ENCODE measurements at regions not wholly inside any gene's neighbourhood (a gene's known extent, or its start where the extent isn't known, plus 50 kb on each side); places are given as distances from the start of the nearest gene placed in this dataset.

DNA sequence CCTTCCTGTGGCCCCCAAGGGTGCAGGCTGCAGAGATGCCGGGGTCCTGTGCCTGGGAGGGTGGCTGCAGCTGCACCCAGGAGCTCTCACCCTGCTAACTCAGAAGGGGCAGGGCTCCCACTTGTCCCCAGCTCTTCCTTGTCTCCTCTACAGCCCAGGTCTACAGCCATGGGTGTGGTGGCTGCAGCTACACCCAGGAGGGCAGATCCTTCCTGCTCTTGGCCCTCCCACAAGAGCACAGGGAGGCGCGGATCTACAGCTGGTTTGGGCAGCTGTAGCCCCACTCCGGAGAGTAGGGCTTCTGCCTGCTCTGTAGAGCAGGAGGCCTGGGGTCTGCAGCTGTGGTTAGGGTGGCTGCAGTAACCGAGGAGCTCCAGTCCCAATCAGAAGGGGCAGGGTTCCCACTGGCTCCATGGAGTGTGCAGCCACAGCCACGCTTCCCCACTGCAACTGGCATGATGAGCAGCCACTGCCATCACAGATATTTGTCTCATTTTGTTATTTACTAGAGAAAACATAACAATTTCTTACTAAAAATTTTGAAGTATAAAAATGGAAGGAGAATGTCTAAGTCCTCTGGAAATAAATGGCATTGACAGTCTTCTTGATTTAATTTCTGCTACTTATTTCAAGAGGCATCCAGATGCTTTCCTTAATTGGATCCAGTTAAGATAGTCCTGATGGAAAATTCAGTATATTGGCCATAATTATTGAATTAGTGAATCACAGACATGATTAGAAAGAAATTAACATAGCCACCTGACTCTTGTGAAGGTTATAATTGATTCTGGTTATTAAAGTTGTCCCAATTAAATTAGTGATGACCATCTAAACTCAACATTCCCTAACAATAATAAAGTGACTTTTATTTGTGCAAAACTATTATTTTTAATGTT, 233.6 kb downstream of the KCNE4 start:
- CTCF ChIA-PET (ENCODE audit: partially characterized antibody), result interaction anchor here (1.0 to 1.2 kb wide), 3 partner anchors 11 to 314 kb away, joined by 3 read pairs; no protein-coding TSS in a partner anchor
- Histone ChIP-seq H3K4ac (replicated peaks; ENCODE audit: insufficient read length, low read depth, low read length) (no peak overlapping the region), H3K4me2 (ENCODE audit: insufficient read depth in 1 of 2, low read depth in 2 of 2, low read length in 2 of 2) (no peak overlapping the region), H2BK12ac (ENCODE audit: low read depth, low read length) (no peak overlapping the region), H2AFZ (ENCODE audit: low read length) (no peak overlapping the region), H2BK15ac (ENCODE audit: low read length) (no peak overlapping the region), H3K9ac (replicated peaks in 1 of 4; ENCODE audit: extremely low read depth in 1 of 4, low read depth in 3 of 4, low read length in 3 of 4) (no peak overlapping the region), H3K4me3 (ENCODE audit: extremely low read depth in 1 of 4, insufficient read depth in 2 of 4, low read depth in 3 of 4, low read length in 4 of 4) (no peak overlapping the region), H2BK120ac (replicated peaks; ENCODE audit: low read depth, low read length) (no peak overlapping the region), H3K79me1 (ENCODE audit: low read depth, low read length) (no peaks in the 10 kb centered on the region), H3K18ac (ENCODE audit: extremely low read depth, low read length) (no peak overlapping the region), H2BK20ac (ENCODE audit: low read length) (no peak overlapping the region), H3K4me1 (replicated peaks in 1 of 4; ENCODE audit: control insufficient read depth in 3 of 4, insufficient read depth in 4 of 4, low read length in 3 of 4) (no peaks in the 10 kb centered on the region), H4K5ac (ENCODE audit: insufficient read length, low read depth, low read length) (no peak overlapping the region), H3K27me3 (replicated peaks in 1 of 4; ENCODE audit: control insufficient read depth in 3 of 4, extremely low read depth in 1 of 4, insufficient read depth in 3 of 4, low read length in 3 of 4) (no peaks in the 10 kb centered on the region), H4K8ac (ENCODE audit: extremely low read depth, insufficient read depth, low read length) (0 out of 2 replicates have a peak overlapping the region, but pooled peaks have one; percentile 51), H4K20me1 (replicated peaks in 1 of 2; ENCODE audit: control insufficient read depth in 1 of 2, insufficient read depth in 2 of 2, low read length in 2 of 2) (no peaks in the 10 kb centered on the region), H2AK5ac (ENCODE audit: low read depth, low read length) (no peak overlapping the region), H3K23ac (ENCODE audit: insufficient read length) (no peak overlapping the region), H3K23me2 (ENCODE audit: low read depth, low read length) (no peaks in the 10 kb centered on the region), H2BK5ac (ENCODE audit: low read depth, low read length) (no peak overlapping the region), H3K79me2 (ENCODE audit: control insufficient read depth in 1 of 2, insufficient read depth in 2 of 2, low read length in 2 of 2) (no peaks in the 10 kb centered on the region), H3K9me3 (ENCODE audit: insufficient read depth in 2 of 2, low read depth in 1 of 2, low read length in 1 of 2) (no peaks in the 10 kb centered on the region), H3K56ac (replicated peaks; ENCODE audit: insufficient read length, low read depth, low read length) (no peak overlapping the region), H3K14ac (ENCODE audit: insufficient read length) (no peak overlapping the region), H3K27ac (ENCODE audit: low read depth, low read length) (no peak overlapping the region), H3K36me3 (ENCODE audit: control insufficient read depth in 2 of 4, insufficient read depth in 4 of 4, low read length in 3 of 4) (no peaks in the 10 kb centered on the region), H4K91ac (replicated peaks; ENCODE audit: insufficient read length, low read length) (no peak overlapping the region)
- WGBS, 2 experiments (ENCODE audit: extremely low coverage in 1 of 2, insufficient coverage in 1 of 2, insufficient read length in 1 of 2, insufficient replicate concordance in 2 of 2, low coverage in 1 of 2, low lambda C conversion rate in 2 of 2, missing lambda C conversion rate in 1 of 2), result 96% methylated on average over 6 of the region's 6 CpGs; no CpG with 5 or more reads in 1 of the 2 experiments
- DNase-seq (ENCODE audit: low read depth in 1 of 2, low spot score in 2 of 2), result no peak
- no peak for FAIRE-seq
- POLR2A ChIA-PET (ENCODE audit: partially characterized antibody), result no interaction called here
- TF ChIP-seq YY1 (IDR thresholded peaks at IDR 0.05; ENCODE audit: low read depth, low read length), result no peak
- TF ChIP-seq CTBP2 (IDR thresholded peaks at IDR 0.05; ENCODE audit: borderline replicate concordance, insufficient read depth, insufficient read length, low read length), result no peak
- TF ChIP-seq BRCA1 (IDR thresholded peaks at IDR 0.05; ENCODE audit: low read depth, low read length), result no peak
- no peak for TF ChIP-seq BACH1 (IDR thresholded peaks at IDR 0.05; ENCODE audit: low read length)
- TF ChIP-seq KDM4A (IDR thresholded peaks at IDR 0.05; ENCODE audit: low read depth, low read length, severe bottlenecking), result no peak
- TF ChIP-seq, protein P1, sequence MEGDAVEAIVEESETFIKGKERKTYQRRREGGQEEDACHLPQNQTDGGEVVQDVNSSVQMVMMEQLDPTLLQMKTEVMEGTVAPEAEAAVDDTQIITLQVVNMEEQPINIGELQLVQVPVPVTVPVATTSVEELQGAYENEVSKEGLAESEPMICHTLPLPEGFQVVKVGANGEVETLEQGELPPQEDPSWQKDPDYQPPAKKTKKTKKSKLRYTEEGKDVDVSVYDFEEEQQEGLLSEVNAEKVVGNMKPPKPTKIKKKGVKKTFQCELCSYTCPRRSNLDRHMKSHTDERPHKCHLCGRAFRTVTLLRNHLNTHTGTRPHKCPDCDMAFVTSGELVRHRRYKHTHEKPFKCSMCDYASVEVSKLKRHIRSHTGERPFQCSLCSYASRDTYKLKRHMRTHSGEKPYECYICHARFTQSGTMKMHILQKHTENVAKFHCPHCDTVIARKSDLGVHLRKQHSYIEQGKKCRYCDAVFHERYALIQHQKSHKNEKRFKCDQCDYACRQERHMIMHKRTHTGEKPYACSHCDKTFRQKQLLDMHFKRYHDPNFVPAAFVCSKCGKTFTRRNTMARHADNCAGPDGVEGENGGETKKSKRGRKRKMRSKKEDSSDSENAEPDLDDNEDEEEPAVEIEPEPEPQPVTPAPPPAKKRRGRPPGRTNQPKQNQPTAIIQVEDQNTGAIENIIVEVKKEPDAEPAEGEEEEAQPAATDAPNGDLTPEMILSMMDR (IDR thresholded peaks at IDR 0.05; ENCODE audit: control extremely low read depth in 1 of 3, insufficient read depth in 1 of 3, low read depth in 1 of 3, low read length in 3 of 3), result no peak
- TF ChIP-seq TBP (IDR thresholded peaks at IDR 0.05; ENCODE audit: low read depth, low read length), result no peak
- TF ChIP-seq JUND (IDR thresholded peaks at IDR 0.05; ENCODE audit: low read length), result no peak
- no peak for TF ChIP-seq RNF2 (IDR thresholded peaks at IDR 0.05; ENCODE audit: borderline replicate concordance, low read depth, low read length, missing control alignments, poor library complexity, severe bottlenecking)

Data from H1 (cell line).